H1 (cell line): ENCODE measurements at regions not wholly inside any gene's neighbourhood (a gene's known extent, or its start where the extent isn't known, plus 50 kb on each side); places are given as distances from the start of the nearest gene placed in this dataset.

Source experiments
- EGR1 ChIP-seq: IDR thresholded peaks from 2 replicates; pipeline ENCODE4 v1.6.1; 2011; ENCODE audit warnings: low read depth, low read length, borderline replicate concordance
- EP300 ChIP-seq, 2 experiments: IDR thresholded peaks; 1 replicate in 1 of 2; 2 replicates in 1 of 2; pipeline ENCODE4 v1.6.1; 2011 to 2012; ENCODE audit warnings: low read depth in 2 of 2, low read length in 2 of 2, mild to moderate bottlenecking in 2 of 2, borderline replicate concordance in 1 of 2, inconsistent platforms in 1 of 2, moderate library complexity in 1 of 2
- GABPA ChIP-seq: IDR thresholded peaks from 2 replicates; pipeline ENCODE4 v1.6.1; 2011; ENCODE audit warnings: mild to moderate bottlenecking, low read length, moderate library complexity, borderline replicate concordance; ENCODE audit not compliant: insufficient read depth
- JUN ChIP-seq: IDR thresholded peaks from 2 replicates; pipeline ENCODE4 v1.6.1; 2011; ENCODE audit warnings: low read depth, mild to moderate bottlenecking, improper control_type of control experiment, low read length
- RBBP5 ChIP-seq: IDR thresholded peaks from 2 replicates; pipeline ENCODE4 v1.7.1; 2012; ENCODE audit warnings: low read depth, mild to moderate bottlenecking, inconsistent platforms, low read length, moderate library complexity, borderline replicate concordance
- TAF7 ChIP-seq: optimal IDR thresholded peaks from 2 replicates; pipeline ENCODE3; 2011; ENCODE audit warnings: low read depth, mild to moderate bottlenecking, inconsistent platforms, low read length, moderate library complexity, borderline replicate concordance
- TEAD4 ChIP-seq: IDR thresholded peaks from 2 replicates; pipeline ENCODE4 v1.6.1; 2012; ENCODE audit warnings: low read depth, low read length, inconsistent platforms, mixed read lengths
- TF ChIP-seq, protein P1 (sequence below): fragments of 300-600 bp; sonication (generic); IDR thresholded peaks from 2 replicates; pipeline ENCODE4 v1.7.1; 2012; ENCODE audit warnings: low read length, moderate library complexity, mild to moderate bottlenecking, inconsistent platforms; ENCODE audit not compliant: insufficient replicate concordance
- TF ChIP-seq, protein P2 (sequence below): IDR thresholded peaks from 2 replicates; pipeline ENCODE4 v1.6.1; 2011; ENCODE audit warnings: low read length, improper control_type of control experiment

DNA sequence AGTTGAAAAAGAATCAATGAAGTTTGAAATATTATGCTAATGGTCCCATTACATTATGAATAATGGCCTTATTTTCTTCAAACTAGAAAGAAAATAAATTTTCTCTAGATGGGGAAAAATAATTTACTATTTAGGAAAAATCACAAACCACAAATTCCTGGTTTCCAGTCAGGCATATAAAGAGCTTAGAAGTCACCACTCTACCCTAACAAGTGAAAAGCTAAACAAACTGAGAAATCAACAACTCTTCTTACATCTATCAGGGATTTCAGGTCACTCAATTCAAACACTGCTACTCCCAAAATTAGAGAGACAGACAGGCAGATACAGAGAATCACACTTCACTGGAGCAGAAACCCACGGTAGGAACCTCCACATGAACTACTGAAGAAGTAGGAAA lies 82.1 kb upstream of the LRRC7 start (continued):
- TF ChIP-seq, protein P1, sequence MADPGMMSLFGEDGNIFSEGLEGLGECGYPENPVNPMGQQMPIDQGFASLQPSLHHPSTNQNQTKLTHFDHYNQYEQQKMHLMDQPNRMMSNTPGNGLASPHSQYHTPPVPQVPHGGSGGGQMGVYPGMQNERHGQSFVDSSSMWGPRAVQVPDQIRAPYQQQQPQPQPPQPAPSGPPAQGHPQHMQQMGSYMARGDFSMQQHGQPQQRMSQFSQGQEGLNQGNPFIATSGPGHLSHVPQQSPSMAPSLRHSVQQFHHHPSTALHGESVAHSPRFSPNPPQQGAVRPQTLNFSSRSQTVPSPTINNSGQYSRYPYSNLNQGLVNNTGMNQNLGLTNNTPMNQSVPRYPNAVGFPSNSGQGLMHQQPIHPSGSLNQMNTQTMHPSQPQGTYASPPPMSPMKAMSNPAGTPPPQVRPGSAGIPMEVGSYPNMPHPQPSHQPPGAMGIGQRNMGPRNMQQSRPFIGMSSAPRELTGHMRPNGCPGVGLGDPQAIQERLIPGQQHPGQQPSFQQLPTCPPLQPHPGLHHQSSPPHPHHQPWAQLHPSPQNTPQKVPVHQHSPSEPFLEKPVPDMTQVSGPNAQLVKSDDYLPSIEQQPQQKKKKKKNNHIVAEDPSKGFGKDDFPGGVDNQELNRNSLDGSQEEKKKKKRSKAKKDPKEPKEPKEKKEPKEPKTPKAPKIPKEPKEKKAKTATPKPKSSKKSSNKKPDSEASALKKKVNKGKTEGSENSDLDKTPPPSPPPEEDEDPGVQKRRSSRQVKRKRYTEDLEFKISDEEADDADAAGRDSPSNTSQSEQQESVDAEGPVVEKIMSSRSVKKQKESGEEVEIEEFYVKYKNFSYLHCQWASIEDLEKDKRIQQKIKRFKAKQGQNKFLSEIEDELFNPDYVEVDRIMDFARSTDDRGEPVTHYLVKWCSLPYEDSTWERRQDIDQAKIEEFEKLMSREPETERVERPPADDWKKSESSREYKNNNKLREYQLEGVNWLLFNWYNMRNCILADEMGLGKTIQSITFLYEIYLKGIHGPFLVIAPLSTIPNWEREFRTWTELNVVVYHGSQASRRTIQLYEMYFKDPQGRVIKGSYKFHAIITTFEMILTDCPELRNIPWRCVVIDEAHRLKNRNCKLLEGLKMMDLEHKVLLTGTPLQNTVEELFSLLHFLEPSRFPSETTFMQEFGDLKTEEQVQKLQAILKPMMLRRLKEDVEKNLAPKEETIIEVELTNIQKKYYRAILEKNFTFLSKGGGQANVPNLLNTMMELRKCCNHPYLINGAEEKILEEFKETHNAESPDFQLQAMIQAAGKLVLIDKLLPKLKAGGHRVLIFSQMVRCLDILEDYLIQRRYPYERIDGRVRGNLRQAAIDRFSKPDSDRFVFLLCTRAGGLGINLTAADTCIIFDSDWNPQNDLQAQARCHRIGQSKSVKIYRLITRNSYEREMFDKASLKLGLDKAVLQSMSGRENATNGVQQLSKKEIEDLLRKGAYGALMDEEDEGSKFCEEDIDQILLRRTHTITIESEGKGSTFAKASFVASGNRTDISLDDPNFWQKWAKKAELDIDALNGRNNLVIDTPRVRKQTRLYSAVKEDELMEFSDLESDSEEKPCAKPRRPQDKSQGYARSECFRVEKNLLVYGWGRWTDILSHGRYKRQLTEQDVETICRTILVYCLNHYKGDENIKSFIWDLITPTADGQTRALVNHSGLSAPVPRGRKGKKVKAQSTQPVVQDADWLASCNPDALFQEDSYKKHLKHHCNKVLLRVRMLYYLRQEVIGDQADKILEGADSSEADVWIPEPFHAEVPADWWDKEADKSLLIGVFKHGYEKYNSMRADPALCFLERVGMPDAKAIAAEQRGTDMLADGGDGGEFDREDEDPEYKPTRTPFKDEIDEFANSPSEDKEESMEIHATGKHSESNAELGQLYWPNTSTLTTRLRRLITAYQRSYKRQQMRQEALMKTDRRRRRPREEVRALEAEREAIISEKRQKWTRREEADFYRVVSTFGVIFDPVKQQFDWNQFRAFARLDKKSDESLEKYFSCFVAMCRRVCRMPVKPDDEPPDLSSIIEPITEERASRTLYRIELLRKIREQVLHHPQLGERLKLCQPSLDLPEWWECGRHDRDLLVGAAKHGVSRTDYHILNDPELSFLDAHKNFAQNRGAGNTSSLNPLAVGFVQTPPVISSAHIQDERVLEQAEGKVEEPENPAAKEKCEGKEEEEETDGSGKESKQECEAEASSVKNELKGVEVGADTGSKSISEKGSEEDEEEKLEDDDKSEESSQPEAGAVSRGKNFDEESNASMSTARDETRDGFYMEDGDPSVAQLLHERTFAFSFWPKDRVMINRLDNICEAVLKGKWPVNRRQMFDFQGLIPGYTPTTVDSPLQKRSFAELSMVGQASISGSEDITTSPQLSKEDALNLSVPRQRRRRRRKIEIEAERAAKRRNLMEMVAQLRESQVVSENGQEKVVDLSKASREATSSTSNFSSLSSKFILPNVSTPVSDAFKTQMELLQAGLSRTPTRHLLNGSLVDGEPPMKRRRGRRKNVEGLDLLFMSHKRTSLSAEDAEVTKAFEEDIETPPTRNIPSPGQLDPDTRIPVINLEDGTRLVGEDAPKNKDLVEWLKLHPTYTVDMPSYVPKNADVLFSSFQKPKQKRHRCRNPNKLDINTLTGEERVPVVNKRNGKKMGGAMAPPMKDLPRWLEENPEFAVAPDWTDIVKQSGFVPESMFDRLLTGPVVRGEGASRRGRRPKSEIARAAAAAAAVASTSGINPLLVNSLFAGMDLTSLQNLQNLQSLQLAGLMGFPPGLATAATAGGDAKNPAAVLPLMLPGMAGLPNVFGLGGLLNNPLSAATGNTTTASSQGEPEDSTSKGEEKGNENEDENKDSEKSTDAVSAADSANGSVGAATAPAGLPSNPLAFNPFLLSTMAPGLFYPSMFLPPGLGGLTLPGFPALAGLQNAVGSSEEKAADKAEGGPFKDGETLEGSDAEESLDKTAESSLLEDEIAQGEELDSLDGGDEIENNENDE, result no peak
- TF ChIP-seq, protein P2, sequence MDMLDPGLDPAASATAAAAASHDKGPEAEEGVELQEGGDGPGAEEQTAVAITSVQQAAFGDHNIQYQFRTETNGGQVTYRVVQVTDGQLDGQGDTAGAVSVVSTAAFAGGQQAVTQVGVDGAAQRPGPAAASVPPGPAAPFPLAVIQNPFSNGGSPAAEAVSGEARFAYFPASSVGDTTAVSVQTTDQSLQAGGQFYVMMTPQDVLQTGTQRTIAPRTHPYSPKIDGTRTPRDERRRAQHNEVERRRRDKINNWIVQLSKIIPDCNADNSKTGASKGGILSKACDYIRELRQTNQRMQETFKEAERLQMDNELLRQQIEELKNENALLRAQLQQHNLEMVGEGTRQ, result no peak
- TF ChIP-seq RBBP5, result no peak
- no peak for TF ChIP-seq GABPA
- TF ChIP-seq JUN, result no peak
- TF ChIP-seq TAF7, result no peak
- no peak for TF ChIP-seq EGR1
- TF ChIP-seq EP300 (IDR thresholded peaks at IDR 0.05; ENCODE audit: borderline replicate concordance in 1 of 2, low read depth in 2 of 2, low read length in 2 of 2), result no peak
- no peak for TF ChIP-seq TEAD4
